Testis (tissue), 2 donors: ENCODE measurements at regions not wholly inside any gene's neighbourhood (a gene's known extent, or its start where the extent isn't known, plus 50 kb on each side); places are given as distances from the start of the nearest gene placed in this dataset.

Source experiments
- POLR2A ChIP-seq: fragments of 450-650 bp; IDR thresholded peaks from one replicate; pipeline ENCODE4 v1.6.1; 2017; ENCODE audit warnings: antibody characterized with exemption, mild to moderate bottlenecking, moderate library complexity
- TF ChIP-seq, protein P1 (sequence below), 3 experiments: fragments of 450-650 bp in 2 of 3; fragments of 200-600 bp in 1 of 3; sonication (generic) in 1 of 3; IDR thresholded peaks; one replicate each; pipeline ENCODE4 v1.5.1; 2016 to 2019; ENCODE audit warnings: antibody characterized with exemption in 3 of 3, mild to moderate bottlenecking in 2 of 3, moderate library complexity in 1 of 3

DNA sequence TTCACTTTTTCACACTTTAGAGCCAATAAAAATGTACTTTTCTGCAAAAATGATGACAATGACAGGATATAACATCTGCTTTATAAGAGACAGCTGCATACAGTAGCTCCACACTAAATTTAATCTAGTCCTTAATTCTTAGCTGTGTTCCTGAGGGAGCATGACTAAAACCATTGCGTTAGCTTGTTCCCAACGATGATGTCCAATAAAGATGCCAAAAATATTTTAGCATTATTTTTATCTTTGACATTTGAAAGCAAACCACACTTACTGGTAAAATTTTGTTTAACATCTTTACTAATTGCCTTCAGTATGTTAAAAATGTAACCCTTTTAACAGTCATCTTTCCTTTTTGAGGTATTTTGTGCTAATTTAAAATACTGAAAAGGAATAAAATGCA is 382.7 kb downstream of the CHSY3 start:
- TF ChIP-seq, protein P1, sequence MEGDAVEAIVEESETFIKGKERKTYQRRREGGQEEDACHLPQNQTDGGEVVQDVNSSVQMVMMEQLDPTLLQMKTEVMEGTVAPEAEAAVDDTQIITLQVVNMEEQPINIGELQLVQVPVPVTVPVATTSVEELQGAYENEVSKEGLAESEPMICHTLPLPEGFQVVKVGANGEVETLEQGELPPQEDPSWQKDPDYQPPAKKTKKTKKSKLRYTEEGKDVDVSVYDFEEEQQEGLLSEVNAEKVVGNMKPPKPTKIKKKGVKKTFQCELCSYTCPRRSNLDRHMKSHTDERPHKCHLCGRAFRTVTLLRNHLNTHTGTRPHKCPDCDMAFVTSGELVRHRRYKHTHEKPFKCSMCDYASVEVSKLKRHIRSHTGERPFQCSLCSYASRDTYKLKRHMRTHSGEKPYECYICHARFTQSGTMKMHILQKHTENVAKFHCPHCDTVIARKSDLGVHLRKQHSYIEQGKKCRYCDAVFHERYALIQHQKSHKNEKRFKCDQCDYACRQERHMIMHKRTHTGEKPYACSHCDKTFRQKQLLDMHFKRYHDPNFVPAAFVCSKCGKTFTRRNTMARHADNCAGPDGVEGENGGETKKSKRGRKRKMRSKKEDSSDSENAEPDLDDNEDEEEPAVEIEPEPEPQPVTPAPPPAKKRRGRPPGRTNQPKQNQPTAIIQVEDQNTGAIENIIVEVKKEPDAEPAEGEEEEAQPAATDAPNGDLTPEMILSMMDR (IDR thresholded peaks at IDR 0.05), result no peak
- no peak for TF ChIP-seq POLR2A
